ENCODE measurements at regions not wholly inside any gene's neighbourhood (a gene's known extent, or its start where the extent isn't known, plus 50 kb on each side); places are given as distances from the start of the nearest gene placed in this dataset.

- Histone ChIP-seq H3K4me2 (no peak overlapping the region), H3K27ac (no peak overlapping the region), H3K4me3 (no peak overlapping the region), H3K9me3 (no peaks in the 10 kb centered on the region), H3K4me1 (no peaks in the 10 kb centered on the region)
- POLR2A ChIA-PET: no interaction called here
- TF ChIP-seq HMGXB4 (CRISPR knock-in tag; IDR thresholded peaks at IDR 0.05; ENCODE audit: borderline replicate concordance): no peak
- TF ChIP-seq CTCF (IDR thresholded peaks at IDR 0.05): no peak
- no peak for TF ChIP-seq CEBPB (IDR thresholded peaks at IDR 0.05)
- TF ChIP-seq SMC3 (IDR thresholded peaks at IDR 0.05): no peak
- TF ChIP-seq RCOR1 (IDR thresholded peaks at IDR 0.05; ENCODE audit: low read depth, low read length): no peak
- no peak for TF ChIP-seq TFCP2L1 (CRISPR knock-in tag; IDR thresholded peaks at IDR 0.05)
- TF ChIP-seq HEYL (CRISPR knock-in tag; IDR thresholded peaks at IDR 0.05): no peak
- no peak for TF ChIP-seq TP53 (CRISPR knock-in tag; IDR thresholded peaks at IDR 0.05)
- TF ChIP-seq HDAC2 (IDR thresholded peaks at IDR 0.05): no peak
- no peak for TF ChIP-seq GATA3 (IDR thresholded peaks at IDR 0.05; ENCODE audit: borderline replicate concordance)
- no peak for TF ChIP-seq CHD2 (IDR thresholded peaks at IDR 0.05; ENCODE audit: low read length, partially characterized antibody)
- no peak for TF ChIP-seq PHF8 (IDR thresholded peaks at IDR 0.05; ENCODE audit: borderline replicate concordance, low read depth)
- TF ChIP-seq HOXA7 (CRISPR knock-in tag; IDR thresholded peaks at IDR 0.05): no peak
- no peak for TF ChIP-seq EHMT2 (IDR thresholded peaks at IDR 0.05; ENCODE audit: low read depth)
- no peak for TF ChIP-seq SREBF2 (IDR thresholded peaks at IDR 0.05)
- no peak for TF ChIP-seq BHLHE40 (IDR thresholded peaks at IDR 0.05; ENCODE audit: low read depth, low read length)
- no peak for TF ChIP-seq CBX2 (IDR thresholded peaks at IDR 0.05; ENCODE audit: borderline replicate concordance, low read depth)
- no peak for TF ChIP-seq ATOH8 (CRISPR knock-in tag; IDR thresholded peaks at IDR 0.05; ENCODE audit: low read depth)
- no peak for TF ChIP-seq PBX3 (IDR thresholded peaks at IDR 0.05)
- TF ChIP-seq MAZ (IDR thresholded peaks at IDR 0.05; ENCODE audit: borderline replicate concordance, low read depth, low read length): no peak
- CTCF ChIA-PET: no interaction called here
- ATAC-seq (no peak), FAIRE-seq (no peak), DNase-seq (ENCODE audit: low read depth in 1 of 2, low spot score in 1 of 2) (no peak)
- 13% methylated on average over 1 of the region's 1 CpG for WGBS (ENCODE audit: missing lambda C conversion rate)
These were observed 282.0 kb downstream of the SEC23IP start for GRCh38 chr10:120174491-120174890.

- FAIRE-seq (no peak), ATAC-seq (no peak), DNase-seq (ENCODE audit: low read depth in 1 of 2, low spot score in 1 of 2) (no peak)
- H3K4me2 ChIP-seq: no peak overlapping the region
- WGBS (ENCODE audit: missing lambda C conversion rate): 42% methylated on average over 10 of the region's 10 CpGs
- no peaks in the 10 kb centered on the region for H3K9me3 ChIP-seq
- POLR2A ChIA-PET: no interaction called here
- no peak overlapping the region for H3K27ac ChIP-seq
- no peak overlapping the region for H3K4me3 ChIP-seq
- no peaks in the 10 kb centered on the region for H3K4me1 ChIP-seq
- CTCF ChIA-PET: no interaction called here
- TF ChIP-seq CHD2 (IDR thresholded peaks at IDR 0.05; ENCODE audit: low read length, partially characterized antibody) (no peak), MAFK (IDR thresholded peaks at IDR 0.05; ENCODE audit: partially characterized antibody) (no peak), POLR2AphosphoS2 (conservative IDR thresholded peaks at IDR 0.05; ENCODE audit: low read length) (no peak), FOSB (CRISPR knock-in tag; IDR thresholded peaks at IDR 0.05) (no peak), ZNF302 (CRISPR knock-in tag; IDR thresholded peaks at IDR 0.05) (no peak), HOXB5 (CRISPR knock-in tag; IDR thresholded peaks at IDR 0.05) (no peak), ZC3H11A (IDR thresholded peaks at IDR 0.05) (no peak), MAZ (IDR thresholded peaks at IDR 0.05; ENCODE audit: borderline replicate concordance, low read depth, low read length) (no peak), TFCP2L1 (CRISPR knock-in tag; IDR thresholded peaks at IDR 0.05) (no peak), CHD4 (IDR thresholded peaks at IDR 0.05; ENCODE audit: borderline replicate concordance) (no peak), RFX5 (IDR thresholded peaks at IDR 0.05) (no peak), PHF8 (IDR thresholded peaks at IDR 0.05; ENCODE audit: borderline replicate concordance, low read depth) (no peak), NR3C1 (IDR thresholded peaks at IDR 0.05) (no peak), CEBPB (IDR thresholded peaks at IDR 0.05) (no peak)
These were observed 279.7 kb upstream of the PLPP4 start for GRCh38 chr10:120177330-120177729.
